ENCODE measurements at regions not wholly inside any gene's neighbourhood (a gene's known extent, or its start where the extent isn't known, plus 50 kb on each side); places are given as distances from the start of the nearest gene placed in this dataset. TPM values are rescaled to one million over a fixed set of nuclear protein-coding genes. Genes with fewer than 3 reads are reported as not detected.

DNA sequence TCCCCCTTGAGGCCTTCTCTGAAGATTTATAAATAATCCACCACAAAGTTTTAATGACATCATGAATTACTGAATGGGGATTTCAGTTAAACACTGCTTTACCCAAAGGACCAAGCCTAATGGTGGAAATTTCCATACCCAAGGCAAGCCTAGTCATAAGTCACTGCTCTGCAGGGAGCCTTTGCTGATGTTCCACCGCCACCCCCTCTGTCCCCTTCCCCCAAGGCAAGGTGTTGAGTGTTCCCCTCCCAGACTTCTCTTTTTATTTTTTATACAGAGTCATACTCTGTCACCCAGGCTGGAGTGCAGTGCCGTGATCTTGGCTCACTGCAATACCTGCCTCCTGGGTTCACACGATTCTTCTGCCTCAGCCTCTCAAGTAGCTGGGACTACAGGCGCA is 76.4 kb upstream of the FUNDC1 start:
- intact Hi-C loops (cut with micrococcal nuclease) = no loop called here
- peaks cover 0 to 3% of the 10 kb centered on the region in 2 donors for H3K4me1 ChIP-seq (ENCODE audit: control insufficient read depth in 1 of 2, insufficient read depth in 2 of 2, low read length in 2 of 2)
- no peaks in the 10 kb centered on the region for H3K27me3 ChIP-seq (ENCODE audit: control insufficient read depth in 2 of 2, insufficient read depth in 2 of 2, low read length in 2 of 2)
- Mint-ChIP-seq H3K4me3 (no peak overlapping the region), H3K9me3 (peaks cover 0 to 4% (median 0%) of the 10 kb centered on the region in 7 donors), H3K27me3 (ENCODE audit: low read depth in 3 of 3) (peaks cover 0 to 15% (median 1%) of the 10 kb centered on the region in 3 donors), H3K27ac (peak overlapping the region in 1 of 7 donors; percentile 33), H3K4me1 (peaks cover 6% of the 10 kb centered on the region), H3K36me3 (no peaks in the 10 kb centered on the region)
- H2AFZ ChIP-seq (ENCODE audit: insufficient read depth, low read depth, low read length, poor library complexity, severe bottlenecking) = no peak overlapping the region
- H3K27ac ChIP-seq (ENCODE audit: low read depth in 1 of 2, low read length in 2 of 2) = no peak overlapping the region
- H3K79me2 ChIP-seq (ENCODE audit: insufficient read depth, low read length) = no peaks in the 10 kb centered on the region
- H3K9ac ChIP-seq (ENCODE audit: insufficient read depth, low read length, poor library complexity, severe bottlenecking) = no peak overlapping the region
- no peak for DNase-seq
- H3K4me3 ChIP-seq (replicated peaks in 1 of 3; ENCODE audit: low read depth in 2 of 3, low read length in 3 of 3) = no peak overlapping the region
- no peaks in the 10 kb centered on the region for H4K20me1 ChIP-seq (ENCODE audit: insufficient read depth, low read length)
- no CpG with 5 or more reads among the region's 4 CpGs for WGBS (ENCODE audit: insufficient coverage)
- H3K36me3 ChIP-seq (replicated peaks in 1 of 2; ENCODE audit: control insufficient read depth in 1 of 2, insufficient read depth in 2 of 2, low read length in 2 of 2) = no peaks in the 10 kb centered on the region
- TF ChIP-seq, protein P1, sequence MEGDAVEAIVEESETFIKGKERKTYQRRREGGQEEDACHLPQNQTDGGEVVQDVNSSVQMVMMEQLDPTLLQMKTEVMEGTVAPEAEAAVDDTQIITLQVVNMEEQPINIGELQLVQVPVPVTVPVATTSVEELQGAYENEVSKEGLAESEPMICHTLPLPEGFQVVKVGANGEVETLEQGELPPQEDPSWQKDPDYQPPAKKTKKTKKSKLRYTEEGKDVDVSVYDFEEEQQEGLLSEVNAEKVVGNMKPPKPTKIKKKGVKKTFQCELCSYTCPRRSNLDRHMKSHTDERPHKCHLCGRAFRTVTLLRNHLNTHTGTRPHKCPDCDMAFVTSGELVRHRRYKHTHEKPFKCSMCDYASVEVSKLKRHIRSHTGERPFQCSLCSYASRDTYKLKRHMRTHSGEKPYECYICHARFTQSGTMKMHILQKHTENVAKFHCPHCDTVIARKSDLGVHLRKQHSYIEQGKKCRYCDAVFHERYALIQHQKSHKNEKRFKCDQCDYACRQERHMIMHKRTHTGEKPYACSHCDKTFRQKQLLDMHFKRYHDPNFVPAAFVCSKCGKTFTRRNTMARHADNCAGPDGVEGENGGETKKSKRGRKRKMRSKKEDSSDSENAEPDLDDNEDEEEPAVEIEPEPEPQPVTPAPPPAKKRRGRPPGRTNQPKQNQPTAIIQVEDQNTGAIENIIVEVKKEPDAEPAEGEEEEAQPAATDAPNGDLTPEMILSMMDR (IDR thresholded peaks at IDR 0.05) = no peak
- no peak overlapping the region for H3K4me2 ChIP-seq (replicated peaks; ENCODE audit: extremely low read depth, low read length, poor library complexity, severe bottlenecking)
- no peaks in the 10 kb centered on the region for H3K9me3 ChIP-seq (replicated peaks in 1 of 2; ENCODE audit: control insufficient read depth in 1 of 2, insufficient read depth in 1 of 2, low read length in 2 of 2)

DNA sequence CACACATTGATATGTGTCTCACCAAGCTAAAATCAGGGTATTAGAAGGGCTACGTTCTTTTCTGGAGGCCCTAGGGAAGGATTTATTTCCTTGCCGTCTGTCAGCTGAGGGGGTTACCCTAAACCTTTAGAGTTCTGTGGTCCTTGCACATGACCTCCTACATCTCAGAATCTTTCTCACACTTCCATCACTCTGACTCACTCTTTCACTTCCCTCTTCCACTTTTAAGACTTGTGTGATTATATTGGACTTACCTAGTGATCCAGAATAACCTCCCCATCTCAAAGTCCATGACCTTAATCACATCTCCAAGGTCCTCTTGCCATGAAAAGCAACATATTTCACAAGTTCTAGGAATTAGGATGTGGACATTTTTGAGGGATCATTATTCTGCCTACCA is 53.6 kb upstream of the FUNDC1 start:
- Histone ChIP-seq H2AFZ (ENCODE audit: insufficient read depth, low read depth, low read length, poor library complexity, severe bottlenecking) (no peak overlapping the region), H3K27me3 (ENCODE audit: control insufficient read depth in 2 of 2, insufficient read depth in 2 of 2, low read length in 2 of 2) (no peaks in the 10 kb centered on the region), H3K9ac (ENCODE audit: insufficient read depth, low read length, poor library complexity, severe bottlenecking) (no peak overlapping the region), H3K4me1 (ENCODE audit: control insufficient read depth in 1 of 2, insufficient read depth in 2 of 2, low read length in 2 of 2) (peaks cover 2 to 4% of the 10 kb centered on the region in 2 donors), H3K36me3 (replicated peaks in 1 of 2; ENCODE audit: control insufficient read depth in 1 of 2, insufficient read depth in 2 of 2, low read length in 2 of 2) (no peaks in the 10 kb centered on the region), H3K4me3 (replicated peaks in 1 of 3; ENCODE audit: low read depth in 2 of 3, low read length in 3 of 3) (no peak overlapping the region), H3K9me3 (replicated peaks in 1 of 2; ENCODE audit: control insufficient read depth in 1 of 2, insufficient read depth in 1 of 2, low read length in 2 of 2) (no peaks in the 10 kb centered on the region), H3K27ac (ENCODE audit: low read depth in 1 of 2, low read length in 2 of 2) (no peak overlapping the region), H3K4me2 (replicated peaks; ENCODE audit: extremely low read depth, low read length, poor library complexity, severe bottlenecking) (no peak overlapping the region), H4K20me1 (ENCODE audit: insufficient read depth, low read length) (no peaks in the 10 kb centered on the region), H3K79me2 (ENCODE audit: insufficient read depth, low read length) (no peaks in the 10 kb centered on the region)
- peak; percentile 55 to 85 (median 62) for DNase-seq
- TF ChIP-seq, protein P1 (IDR thresholded peaks at IDR 0.05) = no peak
- no CpG with 5 or more reads among the region's 2 CpGs for WGBS (ENCODE audit: insufficient coverage)
- peaks cover 0 to 8% (median 2%) of the 10 kb centered on the region in 7 donors for H3K9me3 Mint-ChIP-seq
- H3K27ac Mint-ChIP-seq = no peak overlapping the region
- peaks cover 0 to 12% (median 1%) of the 10 kb centered on the region in 3 donors for H3K27me3 Mint-ChIP-seq (ENCODE audit: low read depth in 3 of 3)
- H3K4me3 Mint-ChIP-seq = no peak overlapping the region
- no peaks in the 10 kb centered on the region for H3K36me3 Mint-ChIP-seq
- intact Hi-C loops (cut with micrococcal nuclease) = no loop called here
- H3K4me1 Mint-ChIP-seq = peaks cover 8% of the 10 kb centered on the region

Small RNAs in the stretch of these regions (small RNA-seq; reads per million reads assigned to genes)
- not detected for gene RN7SL291P (ENCODE audit: insufficient read length, low read depth)
